Activated effector memory CD4-positive, alpha-beta T cell treated with Interleukin-2 at 50 U/mL for 16 hours (primary cell): ENCODE measurements at regions not wholly inside any gene's neighbourhood (a gene's known extent, or its start where the extent isn't known, plus 50 kb on each side); places are given as distances from the start of the nearest gene placed in this dataset.
"Not testable (repeated sequence)": the region's sequence is repeated elsewhere in the genome, so short reads cannot be mapped to it uniquely, and the experiment has no call there.

Experiments
- DNase-seq: peaks from one replicate; pipeline ENCODE4 v3.0.0-alpha.2; 2020

DNA sequence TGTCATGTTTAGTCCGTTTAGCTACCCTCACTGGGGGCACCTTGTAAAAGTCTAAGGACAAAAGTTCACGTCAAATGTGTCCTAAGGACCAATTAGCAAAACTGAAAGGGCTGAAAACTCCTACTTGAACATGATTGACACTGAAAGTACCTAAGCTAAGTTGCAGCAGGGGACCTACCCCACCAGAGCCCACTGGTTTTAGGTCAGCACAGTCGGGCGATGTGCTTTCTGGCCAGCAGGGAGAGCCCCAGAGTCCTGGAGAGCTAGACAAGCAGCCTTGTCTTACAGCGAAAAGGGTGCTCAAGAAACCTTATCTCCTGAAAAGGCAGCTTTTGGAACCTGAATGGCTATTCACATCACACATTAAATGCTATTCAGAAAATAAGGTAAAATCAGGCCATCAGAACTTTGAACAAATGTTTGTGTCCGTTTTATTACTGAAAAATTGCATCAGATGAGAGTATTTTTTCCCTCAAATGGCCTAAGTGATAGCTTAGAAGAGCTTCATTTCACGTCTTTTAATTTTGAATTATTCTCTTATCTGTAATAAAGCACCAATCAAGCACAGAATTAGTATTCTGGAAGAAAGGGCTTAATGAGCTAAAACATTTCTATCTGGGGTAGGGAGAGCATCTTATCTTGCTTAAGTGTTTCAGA lies 52.2 kb upstream of the MKI67 start:
- DNase-seq: peak; percentile 31

DNA sequence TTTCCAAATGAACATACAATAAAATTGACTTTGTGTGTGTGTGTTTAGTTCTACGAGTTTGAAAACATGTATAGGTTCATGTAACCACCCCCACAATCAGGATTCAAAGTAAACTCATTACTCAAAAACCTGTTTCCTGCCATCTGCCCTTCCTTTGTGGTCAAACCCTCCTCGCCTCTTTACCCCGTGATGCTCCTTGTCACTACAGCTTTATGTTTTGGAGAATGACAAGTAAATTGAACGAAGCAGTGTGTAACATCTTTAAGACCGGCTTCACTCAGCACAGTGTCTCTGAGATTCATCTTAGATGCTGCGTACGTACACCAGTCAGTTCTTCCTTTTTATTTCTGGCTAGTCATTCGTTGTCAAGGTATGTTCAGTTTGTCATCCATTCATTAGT lies 54.6 kb upstream of the MKI67 start:
- peak; percentile 25 for DNase-seq

DNA sequence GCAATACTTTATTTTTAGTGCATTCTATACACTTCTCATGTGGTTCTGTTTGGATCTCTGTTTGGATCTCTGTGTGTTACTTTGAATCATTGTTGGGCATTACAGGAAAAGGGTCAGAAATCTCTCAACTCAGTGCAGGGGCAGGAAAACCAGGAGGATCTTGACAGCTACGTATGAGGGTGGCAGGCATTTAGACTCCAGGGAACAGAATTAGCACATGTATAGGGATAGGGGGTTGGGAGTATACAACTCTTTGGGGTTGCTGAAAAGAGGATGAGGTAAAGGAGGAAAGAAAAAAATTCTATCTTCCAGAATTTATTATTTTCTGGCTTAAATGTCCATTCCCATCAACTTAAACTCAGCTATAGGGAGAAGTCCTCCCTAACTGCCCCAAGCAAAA lies 59.4 kb upstream of the MKI67 start:
- no peak for DNase-seq

DNA sequence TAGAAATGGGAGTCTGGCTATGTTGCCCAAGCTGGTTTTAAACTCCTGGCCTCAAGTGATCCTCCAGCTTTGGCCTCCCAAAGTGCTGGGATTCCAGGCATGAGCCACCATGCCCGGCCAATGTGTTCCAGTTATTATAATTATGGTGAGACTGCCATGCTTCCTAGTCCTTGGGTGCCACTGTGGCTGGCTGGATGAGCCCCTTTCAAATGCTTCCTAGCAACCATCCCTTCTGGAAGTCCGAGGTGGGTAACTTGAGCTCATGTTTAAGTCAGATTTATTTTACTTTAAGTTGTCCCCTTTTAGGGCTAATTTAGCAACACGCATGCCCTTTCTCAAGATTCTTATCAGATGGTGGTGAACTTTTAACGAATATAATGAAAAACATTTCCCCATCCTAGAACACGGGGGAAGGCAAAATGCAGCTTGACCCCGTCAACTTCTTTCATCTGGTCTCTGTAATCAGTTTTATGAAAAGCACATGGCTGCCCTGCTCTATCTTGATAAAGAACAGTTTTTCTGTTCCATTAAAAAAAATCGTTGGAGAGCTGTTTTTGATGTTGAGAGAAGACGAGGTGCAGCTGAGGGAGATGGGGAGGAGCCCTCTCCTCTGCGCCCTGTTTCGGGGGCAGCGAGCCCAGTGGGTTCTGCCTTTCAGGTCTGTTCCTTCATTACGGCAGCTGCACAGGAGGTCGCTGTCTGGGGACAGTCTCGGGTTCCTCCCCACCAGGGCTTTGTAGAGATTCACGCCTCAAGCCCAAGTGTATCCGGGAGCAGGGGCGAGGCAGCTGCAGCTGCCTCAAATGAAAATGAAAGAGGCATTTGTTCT lies 61.0 kb upstream of the MKI67 start:
- DNase-seq: peak; percentile 27

DNA sequence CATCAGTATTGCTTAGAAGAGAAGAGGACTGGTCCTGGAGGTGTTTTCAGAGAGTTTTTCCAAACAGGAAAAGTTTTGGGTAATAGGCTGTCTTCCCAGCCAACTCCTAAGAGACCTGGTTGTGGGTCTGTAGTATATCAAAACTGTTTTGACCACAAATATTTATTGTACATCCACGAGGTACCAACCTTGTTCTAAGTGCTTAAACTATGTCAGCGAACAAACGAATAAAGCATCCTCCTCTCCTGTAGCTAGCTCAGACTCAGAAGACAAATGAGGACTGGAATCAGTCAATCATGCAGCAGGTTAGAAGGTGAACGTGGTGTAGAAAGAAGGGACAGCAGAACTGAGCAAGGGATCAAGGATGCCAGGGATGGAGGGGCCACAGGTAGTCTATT lies 61.6 kb upstream of the MKI67 start:
- DNase-seq: no peak

DNA sequence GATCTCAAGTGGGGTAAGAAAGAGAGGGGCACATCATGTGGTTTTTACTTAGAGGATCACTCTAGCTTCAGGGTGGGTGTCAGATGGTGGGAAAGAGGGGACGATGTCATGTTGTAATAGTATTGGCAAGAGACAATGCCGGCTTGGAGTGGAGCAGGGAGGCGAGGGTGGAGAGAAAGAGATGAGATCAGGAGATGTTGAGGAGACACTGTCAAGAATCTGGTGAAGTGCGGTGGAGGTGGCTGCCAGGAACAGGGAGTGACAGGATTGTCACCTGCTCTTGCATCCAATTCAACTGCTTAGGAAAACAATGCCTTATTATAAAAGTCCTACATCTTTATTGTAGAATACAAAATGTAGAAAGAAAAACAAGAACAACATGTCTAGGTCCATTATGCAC lies 63.0 kb upstream of the MKI67 start:
- no peak for DNase-seq

DNA sequence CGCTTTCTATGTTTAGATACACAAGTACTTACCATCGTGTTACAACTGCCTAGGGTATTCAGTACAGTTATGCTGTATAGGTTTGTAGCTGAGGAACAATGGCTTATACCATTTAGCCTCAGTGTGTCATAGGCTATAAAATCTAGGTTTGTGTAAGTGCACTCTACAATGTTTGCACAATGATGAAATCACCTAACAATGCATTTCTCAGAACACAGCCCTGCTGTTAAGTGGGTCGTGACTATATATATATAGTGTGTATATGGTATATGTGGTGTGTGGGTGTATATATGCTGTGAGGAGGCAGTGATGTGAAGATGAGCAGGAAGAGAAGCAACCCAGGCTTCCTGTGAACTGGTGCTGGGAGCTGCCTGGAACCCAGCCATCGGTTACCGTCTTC lies 65.6 kb upstream of the MKI67 start:
- no peak for DNase-seq

DNA sequence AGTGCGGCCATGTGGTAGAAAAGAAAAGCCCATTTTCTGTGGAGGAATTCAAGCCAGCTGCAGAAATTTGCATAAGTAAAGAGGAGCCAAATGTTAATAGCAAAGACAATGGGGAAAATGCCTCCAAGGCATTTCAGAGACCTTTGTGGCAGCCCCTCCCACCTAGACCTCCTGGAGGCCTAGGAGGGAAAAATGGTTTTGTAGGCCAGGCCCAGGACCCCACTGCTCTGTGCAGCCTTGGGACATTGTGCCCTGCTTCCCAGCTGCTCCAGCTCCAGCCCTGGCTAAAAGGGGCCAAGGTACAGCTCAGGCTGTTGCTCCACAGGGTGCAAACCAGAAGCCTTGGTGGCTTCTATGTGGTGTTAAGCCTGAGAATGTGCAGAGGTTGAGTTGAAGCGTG lies 75.6 kb upstream of the MKI67 start:
- not testable (repeated sequence) for DNase-seq

DNA sequence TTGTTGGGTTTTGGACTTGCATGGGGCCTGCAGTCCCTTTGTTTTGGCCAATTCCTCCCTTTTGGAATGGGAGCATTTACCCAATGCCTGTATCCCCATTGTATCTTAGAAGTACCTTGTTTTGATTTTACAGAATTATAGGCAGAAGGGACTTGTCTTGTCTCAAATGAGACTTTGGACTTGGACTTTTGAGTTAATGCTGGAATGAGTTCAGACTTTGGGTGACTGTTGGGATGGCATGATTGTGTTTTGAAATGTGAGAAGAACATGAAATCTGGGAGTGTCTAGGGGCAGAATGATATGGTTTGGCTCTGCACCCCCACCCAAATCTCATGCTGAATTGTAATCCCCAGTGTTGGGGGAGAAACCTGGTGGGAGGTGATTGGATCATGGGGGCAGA lies 76.8 kb upstream of the MKI67 start:
- DNase-seq: no peak

DNA sequence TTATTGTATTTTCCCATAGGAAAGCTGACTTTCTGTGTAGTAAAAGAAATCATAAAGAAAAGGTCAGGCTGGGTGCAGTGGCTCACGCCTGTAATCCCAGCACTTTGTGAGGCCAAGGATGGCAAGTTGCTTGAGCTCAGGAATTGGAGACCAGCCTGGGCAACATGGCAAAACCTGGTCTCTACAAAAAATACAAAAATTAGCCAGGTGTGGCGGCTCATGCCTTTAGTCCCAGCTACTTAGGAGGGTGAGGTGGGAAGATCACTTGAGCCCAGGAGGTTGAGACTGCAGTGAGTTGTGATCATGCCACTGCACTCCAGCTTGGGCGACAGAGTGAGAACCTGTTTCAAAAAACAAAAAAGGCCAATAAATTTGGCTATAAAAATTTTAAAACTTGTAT lies 79.4 kb upstream of the MKI67 start:
- not testable (repeated sequence) for DNase-seq

DNA sequence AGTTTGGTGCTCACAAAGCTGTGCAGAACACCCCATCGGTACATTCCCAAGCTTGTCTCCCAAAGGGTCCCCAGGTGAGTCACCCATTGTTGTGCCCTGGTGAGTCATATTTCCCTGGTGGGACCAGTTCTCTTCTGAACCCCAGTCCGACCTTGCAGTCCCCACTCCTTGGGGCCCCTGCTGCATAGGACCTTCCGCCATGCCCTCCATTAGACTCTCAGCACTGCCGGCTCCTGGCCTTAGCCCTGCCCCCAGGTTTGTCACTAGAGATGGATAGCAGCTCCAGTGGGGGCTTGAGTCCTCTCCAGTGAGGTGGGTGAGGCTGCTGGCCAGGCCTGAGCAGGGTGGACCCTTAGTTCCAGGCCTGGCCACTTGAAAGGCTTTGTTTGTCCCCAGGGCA lies 80.5 kb upstream of the MKI67 start:
- no peak for DNase-seq

DNA sequence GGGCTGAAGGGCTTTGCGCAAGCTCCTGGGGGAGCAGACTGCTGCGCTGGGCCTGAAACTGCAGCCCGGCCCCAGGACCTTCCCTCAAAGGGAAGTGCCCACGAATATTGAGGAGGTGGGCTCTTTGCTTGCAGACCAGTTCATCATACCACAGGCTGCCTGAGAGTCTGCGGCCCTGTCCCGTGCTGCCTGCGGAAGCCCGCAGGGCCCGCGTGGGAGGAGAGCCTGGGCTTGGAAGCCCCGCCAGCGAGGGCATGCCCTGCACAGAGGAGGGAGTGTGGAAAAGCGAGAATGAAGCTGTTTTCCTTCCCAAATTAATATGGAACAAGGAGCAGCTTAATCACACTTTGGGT lies 83.6 kb upstream of the MKI67 start:
- no peak for DNase-seq

DNA sequence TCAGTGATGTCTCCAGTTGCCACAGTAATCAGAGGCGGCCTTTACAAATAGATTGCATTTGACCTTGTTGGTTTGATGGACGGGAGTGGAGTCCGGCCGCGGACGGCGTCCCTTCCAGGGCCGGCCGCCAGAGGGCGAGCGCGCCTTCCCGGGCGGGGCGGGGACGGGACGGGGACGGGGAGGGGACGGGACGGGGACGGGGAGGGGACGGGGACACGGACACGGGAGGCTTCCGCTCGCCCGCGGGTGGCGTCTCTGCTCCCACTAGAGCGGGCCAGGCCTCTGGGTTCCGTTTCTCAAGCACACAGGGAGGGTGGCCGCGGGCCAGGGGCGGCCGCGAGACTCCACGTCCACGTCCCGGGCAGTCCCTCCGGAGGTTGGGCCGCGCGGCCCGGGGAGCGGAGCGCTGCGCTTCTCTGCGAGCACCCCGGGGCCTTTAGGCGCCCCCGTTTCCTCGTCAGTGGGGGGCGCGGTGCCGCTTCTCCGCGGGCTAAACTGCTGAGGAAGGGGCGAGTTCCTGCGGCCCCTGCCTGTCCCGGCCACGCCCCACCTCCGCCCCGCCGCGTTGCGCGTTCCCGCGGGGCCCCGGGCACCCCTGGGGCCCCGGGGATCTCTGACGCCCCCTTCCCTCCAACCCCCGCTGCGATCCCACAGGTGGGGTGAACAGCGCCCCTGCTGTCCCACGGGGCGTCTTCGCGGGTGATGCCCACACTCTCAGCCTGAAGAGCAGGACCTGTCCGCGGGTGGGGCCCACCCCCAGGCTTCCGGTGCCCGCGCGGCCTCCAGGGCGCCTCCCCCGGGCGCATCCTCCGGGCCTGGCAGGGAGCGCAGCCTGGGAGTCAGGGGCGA lies 84.2 kb upstream of the MKI67 start:
- peak; percentile 72 for DNase-seq

DNA sequence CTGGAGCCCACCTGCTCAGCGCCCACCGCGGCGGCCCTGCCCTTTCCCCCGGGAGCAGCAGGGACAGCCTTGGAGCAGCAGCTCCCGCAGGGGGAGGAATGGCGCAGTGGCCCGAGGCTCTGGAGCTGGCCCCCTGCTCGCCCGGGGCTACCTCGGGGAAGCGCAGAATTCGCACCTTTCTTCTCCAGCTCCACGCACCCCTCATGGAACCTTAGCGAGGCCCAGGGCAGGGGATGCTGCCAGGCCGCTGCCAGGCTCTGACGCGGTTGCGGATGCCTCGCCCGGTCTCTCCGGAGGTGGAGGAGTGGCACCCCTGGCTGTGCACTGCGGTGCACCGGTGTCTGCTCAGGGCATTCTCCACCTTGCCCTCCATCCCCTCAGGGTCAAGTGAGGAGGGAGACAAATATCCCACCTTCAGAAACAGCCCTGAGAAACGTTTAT lies 84.9 kb upstream of the MKI67 start:
- no peak for DNase-seq

DNA sequence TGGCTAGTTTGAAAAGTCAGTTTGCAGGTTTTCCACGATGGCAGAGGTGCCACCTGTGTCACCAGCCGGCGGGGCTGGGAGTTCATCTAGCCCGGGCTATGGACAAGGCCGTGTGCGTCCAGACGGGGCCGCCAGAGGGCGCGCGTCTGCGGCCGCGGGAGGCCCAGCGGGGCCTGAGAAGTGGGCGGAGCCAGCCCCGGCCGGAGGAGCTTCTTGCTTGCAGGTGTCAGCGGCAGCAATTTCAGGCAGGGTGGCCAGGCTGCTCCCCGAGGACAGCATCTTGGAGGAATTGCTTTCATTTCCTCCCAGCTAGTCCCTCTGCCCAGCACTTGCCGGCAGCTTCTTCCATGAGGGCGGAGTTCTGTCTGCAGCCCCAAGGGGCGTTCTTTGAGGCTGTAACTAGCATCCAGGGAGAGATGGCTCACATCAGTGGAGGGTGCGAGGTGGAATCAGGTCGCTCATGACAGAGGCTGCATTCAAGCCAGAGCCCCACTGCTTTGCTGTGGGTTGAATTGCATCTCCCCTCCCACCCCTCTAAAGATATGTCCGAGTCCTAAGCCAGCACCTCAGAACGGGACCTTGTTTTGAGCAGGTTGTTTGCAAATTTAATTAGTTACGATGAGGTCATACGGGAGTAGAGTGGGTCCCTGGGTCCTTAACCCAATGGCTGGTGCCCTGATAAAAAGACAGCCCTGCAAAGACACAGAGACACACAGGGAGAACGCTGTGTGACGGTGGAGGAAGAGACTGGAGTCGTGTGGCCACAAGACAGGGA lies 85.9 kb upstream of the MKI67 start:
- DNase-seq: peak; percentile 77

DNA sequence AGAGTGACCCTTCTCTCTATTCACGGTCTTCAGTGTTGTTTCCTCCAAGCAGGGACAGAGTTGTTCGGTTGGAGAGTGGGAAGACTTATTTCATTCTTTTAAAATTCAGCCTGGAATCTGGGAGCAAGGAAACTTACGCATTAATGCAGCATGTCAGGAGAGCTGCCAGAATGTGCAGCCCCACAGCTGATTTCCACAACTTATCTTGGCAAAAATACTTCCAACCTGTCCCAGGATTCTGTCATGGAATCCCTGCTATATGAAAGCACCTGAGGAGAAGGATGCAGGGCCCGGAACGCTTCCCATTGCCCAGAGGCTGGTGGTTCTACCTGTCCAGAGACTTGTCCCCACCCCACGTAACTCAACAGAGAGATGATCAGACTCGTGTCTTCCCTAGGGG lies 86.9 kb upstream of the MKI67 start:
- no peak for DNase-seq

DNA sequence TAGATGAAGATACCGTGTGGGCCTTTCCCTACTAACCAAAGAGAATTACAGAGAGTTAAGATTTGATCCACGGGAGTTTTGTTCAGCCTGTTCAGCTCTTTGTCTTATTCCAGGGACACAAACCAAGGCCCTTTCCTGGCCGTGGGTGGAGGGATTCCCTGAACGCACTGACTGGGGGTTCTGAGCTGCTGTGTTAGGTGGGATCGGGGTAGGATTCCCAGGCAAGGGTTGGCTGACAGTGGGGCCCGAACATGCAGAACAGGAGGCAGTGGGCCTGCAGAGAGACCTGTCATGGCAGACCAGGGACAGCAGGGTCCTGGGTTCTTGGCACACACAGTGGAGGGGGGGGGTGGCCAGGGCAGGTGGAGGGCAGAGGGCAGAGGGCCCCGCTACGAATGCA lies 89.5 kb upstream of the MKI67 start:
- no peak for DNase-seq

DNA sequence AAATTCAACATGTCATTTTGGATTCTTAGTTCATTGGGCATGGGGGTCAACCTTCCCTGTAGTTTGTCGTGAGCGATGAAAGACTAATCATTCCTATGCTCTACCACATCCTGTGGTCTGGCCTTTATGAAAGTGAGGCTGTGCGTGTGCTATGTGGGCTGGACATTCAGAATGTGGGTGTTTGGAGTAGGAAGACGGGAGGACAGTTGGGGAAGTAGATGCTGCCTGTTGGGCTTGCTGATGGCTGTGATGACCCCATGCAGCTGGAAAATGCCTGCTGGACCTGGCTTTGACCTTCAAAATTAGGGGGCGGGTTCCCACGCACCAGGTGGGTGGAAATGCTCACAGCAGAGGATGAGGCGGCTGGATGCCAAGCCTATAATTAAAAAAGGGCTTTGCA lies 90.9 kb upstream of the MKI67 start:
- no peak for DNase-seq

DNA sequence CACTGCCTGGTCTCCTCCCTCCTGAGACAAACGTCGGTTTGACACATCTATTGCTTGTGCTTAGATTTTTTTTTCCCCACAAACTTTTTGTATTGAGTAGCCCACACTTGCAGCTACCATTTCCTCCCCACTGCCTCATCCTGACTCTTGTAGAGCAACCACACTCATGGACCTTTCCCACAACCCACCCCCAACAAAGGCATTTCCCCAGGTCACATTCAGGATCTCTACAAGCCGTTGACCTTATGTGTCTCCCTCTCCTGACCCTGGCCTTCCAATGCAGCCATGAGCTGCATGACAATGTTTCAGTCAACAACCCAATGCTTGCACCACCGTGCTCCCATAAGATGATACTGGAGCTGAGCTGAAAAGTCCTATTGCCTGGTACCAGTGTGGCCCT lies 91.9 kb upstream of the MKI67 start:
- DNase-seq: no peak

DNA sequence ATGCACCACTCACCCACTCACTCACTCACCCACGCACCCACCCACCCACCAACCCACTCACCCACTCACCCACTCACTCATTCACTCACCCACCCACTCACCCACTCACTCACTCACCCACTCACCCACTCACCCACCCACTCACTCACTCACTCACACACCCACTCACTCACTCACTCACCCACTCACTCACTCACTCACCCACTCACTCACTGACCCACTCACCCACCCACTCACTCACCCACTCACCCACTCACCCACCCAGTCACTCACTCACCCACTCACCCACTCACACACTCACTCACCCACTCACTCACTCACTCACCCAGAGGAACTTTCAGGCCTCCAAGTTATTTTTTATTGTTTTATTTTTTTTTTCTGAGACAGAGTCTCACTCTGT lies 93.1 kb upstream of the MKI67 start:
- no peak for DNase-seq

DNA sequence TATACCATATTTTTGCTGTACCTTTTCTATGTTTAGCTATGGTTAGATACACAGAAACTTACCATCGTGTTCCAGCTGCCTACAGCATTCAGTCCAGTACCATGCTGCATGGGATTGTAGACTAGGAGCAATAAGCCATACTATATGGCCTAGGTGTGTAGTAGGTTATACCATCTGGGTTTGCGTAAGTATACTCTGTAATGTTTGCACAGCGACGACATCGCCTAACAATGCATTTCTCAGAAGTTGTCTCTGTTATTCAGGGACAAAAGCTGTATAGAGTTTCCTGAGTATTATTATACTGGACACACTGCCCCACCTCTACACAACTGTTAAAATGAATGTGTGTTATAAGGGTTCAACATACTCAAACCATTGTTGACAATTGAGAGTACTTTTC lies 93.8 kb upstream of the MKI67 start:
- DNase-seq: no peak

DNA sequence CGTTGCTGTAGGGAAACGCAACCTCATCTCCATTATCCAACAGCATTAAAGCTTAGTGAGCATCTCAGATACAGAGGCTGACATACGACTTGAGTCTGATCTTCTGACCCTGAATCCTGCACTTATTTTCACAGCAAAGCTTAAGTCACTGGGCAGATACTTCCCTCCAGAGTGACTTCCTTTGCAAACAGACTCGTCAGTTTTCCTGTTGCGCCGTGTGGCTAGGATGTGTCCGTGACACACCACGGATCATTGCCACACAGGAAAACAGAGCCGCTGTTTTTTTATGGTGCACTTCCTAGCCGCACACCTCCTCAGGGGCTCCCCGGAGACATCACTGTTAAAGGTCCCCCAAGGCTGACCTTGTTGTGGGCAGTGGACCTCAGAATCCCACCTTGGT lies 94.9 kb upstream of the MKI67 start:
- DNase-seq: no peak

DNA sequence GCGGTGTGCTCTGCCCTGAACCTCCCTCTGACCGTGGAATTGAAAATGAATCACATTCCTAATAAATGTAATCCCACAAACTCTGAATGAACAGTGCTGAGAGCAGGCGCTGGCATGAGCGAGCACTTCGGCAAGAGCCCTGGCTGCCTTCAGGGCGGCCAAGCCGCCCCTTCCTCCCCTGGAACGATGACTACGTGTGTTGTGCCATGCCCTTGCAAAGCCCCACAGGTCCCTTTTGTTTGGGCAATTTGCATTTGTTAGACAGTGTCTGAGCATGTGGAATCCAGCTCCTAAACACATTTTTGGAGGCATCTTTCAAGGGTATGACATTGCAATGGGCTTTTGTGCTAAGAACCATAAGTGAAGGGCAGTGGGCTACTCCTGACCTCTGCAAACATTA lies 95.6 kb upstream of the MKI67 start:
- DNase-seq: no peak
